Upper lobe of left lung (tissue), 6 donors: ENCODE measurements at regions not wholly inside any gene's neighbourhood (a gene's known extent, or its start where the extent isn't known, plus 50 kb on each side); places are given as distances from the start of the nearest gene placed in this dataset.

ENCODE experiments used
- ATAC-seq, 2 donors: fragments of 200-7000 bp; cut with Tn5 transposase; one replicate each; pipeline ENCODE4 v1.9.1; 2022; ENCODE audit warnings: mild to moderate bottlenecking in 2 of 2, moderate library complexity in 2 of 2; ENCODE audit not compliant: low FRiP score in 2 of 2
- DNase-seq, 2 donors: peaks; one replicate each; pipeline ENCODE4 v3.0.0-alpha.2; 2019 to 2020
- H3K27ac ChIP-seq, 4 donors: fragments of 200-600 bp; sonication (generic); one replicate each; pipeline ENCODE4 v1.5.1; 2016 to 2019
- H3K27me3 ChIP-seq, 4 donors: fragments of 200-600 bp; sonication (generic); one replicate each; pipeline ENCODE4 v1.5.1; 2017 to 2019
- H3K36me3 ChIP-seq, 4 donors: fragments of 200-600 bp; sonication (generic); one replicate each; pipeline ENCODE4 v1.5.1; 2016 to 2019
- H3K4me1 ChIP-seq, 4 donors: fragments of 200-600 bp; sonication (generic); one replicate each; pipeline ENCODE4 v1.5.1; 2018 to 2019
- H3K4me3 ChIP-seq, 4 donors: fragments of 200-600 bp; sonication (generic); one replicate each; pipeline ENCODE4 v1.5.1; 2017 to 2019; ENCODE audit warnings: mild to moderate bottlenecking in 2 of 4, moderate library complexity in 1 of 4
- H3K9me3 ChIP-seq, 4 donors: fragments of 200-600 bp; sonication (generic); one replicate each; pipeline ENCODE4 v1.5.1; 2018 to 2019
- CTCF ChIP-seq, 6 experiments: fragments of 450-650 bp in 4 of 6; fragments of 200-600 bp in 2 of 6; sonication (generic) in 2 of 6; IDR thresholded peaks; one replicate each; pipeline ENCODE4 v1.5.1; 2016 to 2019; ENCODE audit warnings: antibody characterized with exemption in 6 of 6
- EP300 ChIP-seq, 4 donors: sonication (generic); formaldehyde crosslinking; IDR thresholded peaks; one replicate each; pipeline ENCODE4 v1.5.1; 2017; ENCODE audit warnings: antibody characterized with exemption in 4 of 4, control low read depth in 2 of 4
- POLR2A ChIP-seq, 4 donors: fragments of 450-650 bp; IDR thresholded peaks; one replicate each; pipeline ENCODE4 v1.5.1; 2016 to 2017; ENCODE audit warnings: antibody characterized with exemption in 4 of 4, mild to moderate bottlenecking in 2 of 4
- POLR2AphosphoS5 ChIP-seq, 2 donors: sonication (generic); formaldehyde crosslinking; IDR thresholded peaks; one replicate each; pipeline ENCODE4 v1.5.1; 2017; ENCODE audit warnings: antibody characterized with exemption in 2 of 2
- WGBS, 2 donors: methylation state at CpG; one replicate each; pipeline ENCODE4 v1.1.5; 2017 to 2018; 5-methylcytosine and 5-hydroxymethylcytosine counted together
- donor health status: DM: no; HTN: no; CAD: no; lungs with moderate emphysema.
- donor health status: DM: no; HTN: yes; CAD: no; lungs with severe emphysema.

GRCh38 chr6:125414507-125414906 is 112.7 kb upstream of the HDDC2 start:
- WGBS, 2 donors: 76 to 83% methylated on average over 2 of the region's 2 CpGs
- no peak overlapping the region for H3K4me3 ChIP-seq
- no peak for ATAC-seq
- no peaks in the 10 kb centered on the region for H3K36me3 ChIP-seq
- H3K27me3 ChIP-seq: no peaks in the 10 kb centered on the region
- no peaks in the 10 kb centered on the region for H3K4me1 ChIP-seq
- H3K9me3 ChIP-seq: no peaks in the 10 kb centered on the region
- H3K27ac ChIP-seq: no peak overlapping the region
- DNase-seq: no peak
- no peak for TF ChIP-seq POLR2A (IDR thresholded peaks at IDR 0.05)
- TF ChIP-seq POLR2AphosphoS5 (IDR thresholded peaks at IDR 0.05): no peak
- no peak for TF ChIP-seq EP300 (IDR thresholded peaks at IDR 0.05)
- no peak for TF ChIP-seq CTCF (IDR thresholded peaks at IDR 0.05)

GRCh38 chr6:125415913-125416312 is 114.1 kb upstream of the HDDC2 start:
- 88 to 96% methylated on average over 1 of the region's 1 CpG for WGBS, 2 donors
- Histone ChIP-seq H3K27ac (no peak overlapping the region), H3K9me3 (no peaks in the 10 kb centered on the region), H3K27me3 (no peaks in the 10 kb centered on the region), H3K36me3 (no peaks in the 10 kb centered on the region), H3K4me1 (no peaks in the 10 kb centered on the region), H3K4me3 (no peak overlapping the region)
- ATAC-seq (no peak), DNase-seq (no peak)
- TF ChIP-seq CTCF (IDR thresholded peaks at IDR 0.05) (no peak), POLR2A (IDR thresholded peaks at IDR 0.05) (no peak), EP300 (IDR thresholded peaks at IDR 0.05) (no peak)

GRCh38 chr6:125421836-125422235 is 120.1 kb upstream of the HDDC2 start:
- ATAC-seq (peak in 1 of 2 donors; percentile 77), DNase-seq (peak in 1 of 2 donors; percentile 30)
- H3K9me3 ChIP-seq: no peaks in the 10 kb centered on the region
- H3K27me3 ChIP-seq: no peaks in the 10 kb centered on the region
- H3K27ac ChIP-seq: no peak overlapping the region
- no peaks in the 10 kb centered on the region for H3K36me3 ChIP-seq
- 46 to 56% methylated on average over 9 of the region's 9 CpGs for WGBS, 2 donors
- TF ChIP-seq EP300 (IDR thresholded peaks at IDR 0.05) (no peak), POLR2AphosphoS5 (IDR thresholded peaks at IDR 0.05) (no peak), POLR2A (IDR thresholded peaks at IDR 0.05) (no peak), CTCF (IDR thresholded peaks at IDR 0.05) (no peak)
- no peak overlapping the region for H3K4me3 ChIP-seq
- H3K4me1 ChIP-seq: no peaks in the 10 kb centered on the region

- Histone ChIP-seq H3K4me1 (no peaks in the 10 kb centered on the region), H3K27me3 (no peaks in the 10 kb centered on the region), H3K27ac (no peak overlapping the region), H3K9me3 (no peaks in the 10 kb centered on the region), H3K4me3 (no peak overlapping the region), H3K36me3 (no peaks in the 10 kb centered on the region)
- 42 to 75% methylated on average over 2 of the region's 2 CpGs for WGBS, 2 donors
- DNase-seq (no peak), ATAC-seq (no peak)
- TF ChIP-seq EP300 (IDR thresholded peaks at IDR 0.05) (no peak), POLR2AphosphoS5 (IDR thresholded peaks at IDR 0.05) (no peak), CTCF (IDR thresholded peaks at IDR 0.05) (no peak), POLR2A (IDR thresholded peaks at IDR 0.05) (no peak)
Measured at GRCh38 chr6:125423047-125423446, 121.3 kb upstream of the HDDC2 start.

- no peak overlapping the region for H3K4me3 ChIP-seq
- H3K27me3 ChIP-seq: no peaks in the 10 kb centered on the region
- TF ChIP-seq POLR2A (IDR thresholded peaks at IDR 0.05): no peak
- no peak for TF ChIP-seq EP300 (IDR thresholded peaks at IDR 0.05)
- no peak for TF ChIP-seq CTCF (IDR thresholded peaks at IDR 0.05)
- no peak for TF ChIP-seq POLR2AphosphoS5 (IDR thresholded peaks at IDR 0.05)
- H3K9me3 ChIP-seq: no peaks in the 10 kb centered on the region
- H3K27ac ChIP-seq: no peak overlapping the region
- ATAC-seq (no peak), DNase-seq (no peak)
- no peaks in the 10 kb centered on the region for H3K36me3 ChIP-seq
- H3K4me1 ChIP-seq: no peaks in the 10 kb centered on the region
Measured at GRCh38 chr6:125431971-125432370, 130.2 kb upstream of the HDDC2 start.
